Keratinocyte (primary cell): ENCODE measurements at regions not wholly inside any gene's neighbourhood (a gene's known extent, or its start where the extent isn't known, plus 50 kb on each side); places are given as distances from the start of the nearest gene placed in this dataset.

ENCODE experiments used
- DNase-seq: peaks from one replicate; pipeline ENCODE4 v3.0.0-alpha.2; 2011; ENCODE audit warnings: low read depth, missing footprints, low spot score
- FAIRE-seq: peaks from 2 replicates; lab custom pipeline; 2011; peaks lifted over from hg19 to GRCh38; lab: Jason Lieb, UNC
- H2AFZ ChIP-seq: 2 replicates; pipeline ENCODE4 v1.6.0; 2012; ENCODE audit warnings: low read length, control low read depth, inconsistent platforms; ENCODE audit not compliant: control insufficient read depth
- H3K27ac ChIP-seq: 2 replicates; pipeline ENCODE4 v1.5.1; 2011; ENCODE audit warnings: low read length; ENCODE audit not compliant: control insufficient read depth, insufficient read depth
- H3K27me3 ChIP-seq: 3 replicates; pipeline ENCODE4 v1.6.0; 2011; ENCODE audit warnings: low read length; ENCODE audit not compliant: control insufficient read depth, insufficient read depth; ENCODE audit errors: extremely low read depth
- H3K36me3 ChIP-seq, 2 experiments: 2 replicates in 1 of 2; 3 replicates in 1 of 2; pipeline ENCODE4 v1.5.1; 2011; ENCODE audit warnings: low read length in 2 of 2, mild to moderate bottlenecking in 1 of 2; ENCODE audit not compliant: control insufficient read depth in 2 of 2, insufficient read depth in 2 of 2; ENCODE audit errors: extremely low read depth in 1 of 2
- H3K4me1 ChIP-seq: 3 replicates; pipeline ENCODE4 v1.5.1; 2011; ENCODE audit warnings: low read length; ENCODE audit not compliant: control insufficient read depth, insufficient read depth; ENCODE audit errors: extremely low read depth
- H3K4me2 ChIP-seq: 3 replicates; pipeline ENCODE4 v1.6.0; 2011; ENCODE audit warnings: low read depth, low read length; ENCODE audit not compliant: control insufficient read depth, insufficient read depth; ENCODE audit errors: extremely low read depth
- H3K4me3 ChIP-seq, 3 experiments: fragments of 200-600 bp in 1 of 3; sonication (generic) in 1 of 3; 2 replicates in 2 of 3; 3 replicates in 1 of 3; pipeline ENCODE4 v1.5.1; 2011 to 2016; ENCODE audit warnings: low read length in 3 of 3, mild to moderate bottlenecking in 3 of 3, control low read depth in 2 of 3, inconsistent platforms in 1 of 3, low read depth in 1 of 3, mixed read lengths in 1 of 3, mixed run types in 1 of 3, moderate library complexity in 1 of 3; ENCODE audit not compliant: control insufficient read depth in 2 of 3, insufficient read depth in 2 of 3; ENCODE audit errors: extremely low read depth in 1 of 3
- H3K79me2 ChIP-seq: 2 replicates; pipeline ENCODE4 v1.6.0; 2012; ENCODE audit warnings: low read length; ENCODE audit not compliant: control insufficient read depth, insufficient read depth
- H3K9ac ChIP-seq: 3 replicates; pipeline ENCODE4 v1.6.0; 2011; ENCODE audit warnings: low read length; ENCODE audit not compliant: control insufficient read depth, insufficient read depth; ENCODE audit errors: extremely low read depth
- H3K9me1 ChIP-seq: 3 replicates; pipeline ENCODE4 v1.6.0; 2011; ENCODE audit warnings: low read length; ENCODE audit not compliant: control insufficient read depth, insufficient read depth; ENCODE audit errors: extremely low read depth
- H3K9me3 ChIP-seq: 2 replicates; pipeline ENCODE4 v1.5.1; 2012; ENCODE audit warnings: low read depth, low read length; ENCODE audit not compliant: control insufficient read depth
- H4K20me1 ChIP-seq: 3 replicates; pipeline ENCODE4 v1.6.0; 2011; ENCODE audit warnings: low read length; ENCODE audit not compliant: control insufficient read depth, insufficient read depth; ENCODE audit errors: extremely low read depth
- CTCF ChIP-seq, 3 experiments: IDR thresholded peaks in 1 of 3; conservative IDR thresholded peaks in 1 of 3; optimal IDR thresholded peaks in 1 of 3; 2 replicates in 2 of 3; 3 replicates in 1 of 3; pipeline versions ENCODE3 to v1.5.1; 2011; ENCODE audit warnings: low read length in 3 of 3, mild to moderate bottlenecking in 3 of 3, moderate library complexity in 2 of 3, control low read depth in 1 of 3, inconsistent platforms in 1 of 3; ENCODE audit not compliant: insufficient read depth in 2 of 3; ENCODE audit errors: extremely low read depth in 1 of 3
- EZH2 ChIP-seq: IDR thresholded peaks from one replicate; pipeline ENCODE4 v1.6.1; 2012; ENCODE audit warnings: inconsistent platforms, mild to moderate bottlenecking, low read length, moderate library complexity
- dilution Hi-C: fragments of 300-500 bp; cut with MboI; formaldehyde crosslinking; loops from one replicate; pipeline ENCODE4 v1.7.0; 2020; ENCODE audit warnings: low sequenced_read_pairs; ENCODE audit not compliant: extremely low pct_ligation_motif_present

GRCh38 chr13:95440441-95441088 lies 112.0 kb upstream of the CLDN10 start:
- Histone ChIP-seq H4K20me1 (no peaks in the 10 kb centered on the region), H3K36me3 (no peaks in the 10 kb centered on the region), H3K4me3 (no peak overlapping the region), H2AFZ (no peak overlapping the region), H3K27me3 (no peaks in the 10 kb centered on the region), H3K9me1 (no peaks in the 10 kb centered on the region), H3K9me3 (no peaks in the 10 kb centered on the region), H3K4me2 (no peak overlapping the region), H3K4me1 (no peaks in the 10 kb centered on the region), H3K9ac (no peak overlapping the region), H3K27ac (no peak overlapping the region), H3K79me2 (no peaks in the 10 kb centered on the region)
- FAIRE-seq (no peak), DNase-seq (no peak)
- TF ChIP-seq EZH2 (no peak), CTCF (optimal IDR thresholded peaks at IDR 0.05 in 1 of 3, IDR thresholded peaks at IDR 0.05 in 1 of 3, conservative IDR thresholded peaks at IDR 0.05 in 1 of 3; ENCODE audit: extremely low read depth in 1 of 3, insufficient read depth in 2 of 3, low read length in 3 of 3) (no peak)
- dilution Hi-C loops = no loop called here

GRCh38 chr13:95441326-95441725 lies 111.2 kb upstream of the CLDN10 start:
- no peak overlapping the region for H3K9ac ChIP-seq
- no peak overlapping the region for H3K27ac ChIP-seq
- no peaks in the 10 kb centered on the region for H3K9me1 ChIP-seq
- no peak for DNase-seq
- H3K27me3 ChIP-seq = no peaks in the 10 kb centered on the region
- no peaks in the 10 kb centered on the region for H3K79me2 ChIP-seq
- dilution Hi-C loops = no loop called here
- no peak overlapping the region for H2AFZ ChIP-seq
- no peaks in the 10 kb centered on the region for H3K36me3 ChIP-seq
- no peaks in the 10 kb centered on the region for H3K9me3 ChIP-seq
- H4K20me1 ChIP-seq = no peaks in the 10 kb centered on the region
- H3K4me1 ChIP-seq = no peaks in the 10 kb centered on the region
- no peak for TF ChIP-seq EZH2
- TF ChIP-seq CTCF (optimal IDR thresholded peaks at IDR 0.05 in 1 of 3, IDR thresholded peaks at IDR 0.05 in 1 of 3, conservative IDR thresholded peaks at IDR 0.05 in 1 of 3; ENCODE audit: extremely low read depth in 1 of 3, insufficient read depth in 2 of 3, low read length in 3 of 3) = no peak
- FAIRE-seq = no peak
- H3K4me3 ChIP-seq = no peak overlapping the region
- no peak overlapping the region for H3K4me2 ChIP-seq
